ENCODE measurements at regions not wholly inside any gene's neighbourhood (a gene's known extent, or its start where the extent isn't known, plus 50 kb on each side); places are given as distances from the start of the nearest gene placed in this dataset.
A peak's percentile ranks its signal among the peaks of the same experiment; 100 is the strongest.
"Not testable (repeated sequence)": the region's sequence is repeated elsewhere in the genome, so short reads cannot be mapped to it uniquely, and the experiment has no call there.

DNA sequence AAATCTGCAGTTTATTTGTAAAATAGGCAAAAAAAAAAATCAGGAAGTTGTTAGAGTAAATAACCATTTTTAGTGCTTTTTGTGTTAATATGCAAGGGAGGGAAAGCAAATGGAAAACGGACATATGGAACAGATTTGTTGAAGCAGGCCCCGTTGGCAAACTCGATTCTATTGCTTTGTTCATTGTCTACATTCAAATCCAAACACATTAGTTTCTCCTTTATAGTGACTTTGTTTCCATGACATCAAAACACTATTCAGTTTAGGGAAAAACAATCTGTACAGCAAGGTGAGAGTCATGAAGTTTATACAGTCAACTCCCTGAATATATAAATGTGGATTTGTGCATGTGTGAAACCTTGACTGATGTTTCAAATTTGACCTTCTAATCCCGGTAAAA is 142.2 kb downstream of the FAM47A start:
- no peak for DNase-seq

DNA sequence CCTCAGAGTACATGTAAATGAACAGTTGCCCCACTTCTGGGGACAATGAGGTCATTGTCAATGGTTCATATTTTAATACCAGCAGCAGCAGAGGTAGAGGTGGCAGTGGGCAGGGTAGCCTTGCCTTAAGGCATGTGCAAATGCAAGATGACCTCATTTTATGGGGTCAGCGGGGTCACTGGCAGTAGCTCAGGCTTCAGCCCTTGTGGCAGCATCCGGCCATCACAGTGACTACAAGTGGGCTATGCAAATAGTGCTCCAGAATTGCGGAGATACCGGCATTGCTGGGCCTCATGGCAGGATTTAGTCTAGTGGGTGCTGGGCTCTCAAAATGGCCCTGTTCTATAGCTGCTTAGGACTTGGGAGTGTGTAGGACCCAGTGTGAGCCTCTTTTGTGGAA is 144.7 kb downstream of the FAM47A start:
- DNase-seq: no peak

DNA sequence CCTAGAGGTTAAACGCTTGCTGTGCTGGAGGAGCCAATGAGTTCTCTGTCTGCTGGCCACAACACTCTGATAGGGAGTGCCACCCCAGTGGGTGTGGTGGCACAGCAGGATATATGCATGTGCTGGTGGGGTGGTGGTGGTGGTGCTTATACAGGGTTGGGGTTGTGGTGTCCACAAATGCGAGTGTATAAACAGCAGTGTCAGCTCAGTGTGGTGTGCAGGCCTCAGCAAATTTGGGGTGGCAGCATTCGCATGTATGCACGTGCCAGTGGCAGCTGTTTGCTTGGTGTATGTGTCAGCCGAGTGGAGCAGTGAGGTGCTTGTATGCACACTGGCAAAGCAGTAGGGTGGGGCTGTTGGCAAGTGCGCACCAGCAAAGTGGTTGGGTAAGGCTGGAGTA is 157.4 kb downstream of the FAM47A start:
- DNase-seq: no peak

DNA sequence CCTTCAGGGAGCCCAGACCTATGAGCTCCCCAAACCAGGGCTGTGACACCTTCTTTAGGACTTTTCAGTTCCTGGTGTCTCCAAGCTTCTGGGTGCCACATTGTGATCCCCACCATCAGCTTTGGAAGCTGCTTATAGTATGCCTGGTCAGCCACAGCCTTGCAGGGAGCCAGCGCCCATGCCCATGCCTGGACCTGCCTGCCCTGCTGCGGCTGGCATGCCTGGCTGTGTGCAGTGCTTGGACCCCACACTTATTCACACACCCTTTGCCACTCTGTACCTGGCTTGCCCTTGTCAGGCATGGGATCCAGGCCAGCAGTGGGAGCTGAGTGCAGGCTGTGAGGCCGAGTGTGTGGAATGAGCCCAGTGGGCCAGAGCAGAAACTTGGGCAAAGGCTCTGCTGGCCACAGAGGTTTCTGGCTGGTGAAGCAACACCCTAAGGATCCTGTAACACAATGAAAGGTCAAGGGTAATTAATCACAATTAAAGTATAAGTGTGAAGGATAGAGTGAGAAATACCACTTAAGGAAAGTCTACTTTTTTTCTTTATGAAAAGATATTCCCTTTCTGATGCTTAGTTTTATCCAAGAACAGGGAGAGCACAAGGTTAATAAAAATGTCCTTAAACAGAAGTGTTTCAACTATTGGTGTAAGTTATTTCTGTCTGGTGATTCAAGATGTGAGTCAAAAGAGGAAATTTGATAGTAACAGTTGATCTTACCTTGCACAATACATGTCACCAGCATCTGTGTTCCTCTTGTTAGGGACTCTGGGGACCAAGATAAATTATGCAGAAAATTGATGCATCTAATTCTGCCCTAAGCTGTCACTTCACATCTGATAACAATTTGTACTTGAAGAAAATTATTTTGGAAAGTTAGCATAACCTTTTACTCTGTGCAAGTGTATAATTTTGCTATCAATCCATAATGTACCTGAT is 161.8 kb downstream of the FAM47A start:
- DNase-seq: no peak

DNA sequence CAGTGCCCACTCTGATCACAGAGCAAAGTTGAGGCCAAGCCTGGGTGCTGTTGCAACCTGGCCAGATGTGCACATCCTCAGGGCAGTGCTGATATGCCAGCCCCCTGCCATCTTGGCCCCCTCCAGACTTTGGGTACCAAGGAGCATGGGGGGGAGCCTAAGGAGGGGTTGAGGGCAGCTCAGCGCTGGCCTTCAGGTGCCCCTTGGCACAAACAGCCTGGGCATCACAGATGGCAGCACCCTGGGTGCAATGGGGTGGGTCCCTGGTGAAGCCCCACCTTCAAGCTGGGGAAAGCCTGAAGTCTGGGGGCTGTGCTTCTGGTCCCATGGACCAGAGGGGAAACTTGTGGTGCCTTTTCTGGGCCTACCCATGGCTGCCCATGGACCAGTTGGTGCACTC is 163.0 kb downstream of the FAM47A start:
- no peak for DNase-seq

DNA sequence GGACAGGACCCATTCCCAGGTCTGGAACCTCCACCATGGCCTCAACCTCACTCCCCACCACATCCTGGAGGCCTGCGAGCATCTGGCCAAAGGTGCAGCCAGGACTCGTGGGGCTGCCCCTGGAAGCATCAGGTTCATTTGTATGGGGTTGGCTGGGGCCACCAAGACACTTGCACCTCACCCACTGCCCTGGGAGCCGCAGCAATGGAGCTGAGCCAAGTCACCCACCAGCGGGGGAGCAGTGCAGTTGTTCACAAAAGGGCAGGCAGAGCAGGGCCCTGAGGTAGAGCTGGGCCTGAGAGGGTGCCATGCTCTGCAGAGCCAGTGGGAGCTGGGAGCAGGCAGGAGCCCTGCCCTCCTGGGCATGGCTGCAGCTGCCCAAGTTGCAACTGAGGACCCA is 163.5 kb downstream of the FAM47A start:
- DNase-seq: no peak

DNA sequence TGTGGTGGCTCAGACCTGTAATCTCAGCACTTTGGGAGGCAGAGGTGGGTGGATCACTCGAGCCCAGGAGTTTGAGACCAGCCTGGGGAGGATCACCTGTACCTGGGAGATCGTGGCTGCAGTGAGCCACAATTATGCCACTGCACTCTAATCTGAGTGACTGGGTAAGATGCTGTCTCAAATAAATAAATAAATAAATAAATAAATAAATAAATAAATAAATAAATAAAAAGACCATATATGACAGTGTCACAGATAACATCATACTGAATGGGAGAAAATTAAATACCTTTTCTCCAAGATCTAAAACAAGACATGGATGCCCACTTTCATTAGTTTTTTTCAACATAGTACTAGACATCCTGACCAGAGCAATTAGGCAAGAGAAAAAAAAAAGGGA is 182.8 kb downstream of the FAM47A start:
- no peak for DNase-seq

DNA sequence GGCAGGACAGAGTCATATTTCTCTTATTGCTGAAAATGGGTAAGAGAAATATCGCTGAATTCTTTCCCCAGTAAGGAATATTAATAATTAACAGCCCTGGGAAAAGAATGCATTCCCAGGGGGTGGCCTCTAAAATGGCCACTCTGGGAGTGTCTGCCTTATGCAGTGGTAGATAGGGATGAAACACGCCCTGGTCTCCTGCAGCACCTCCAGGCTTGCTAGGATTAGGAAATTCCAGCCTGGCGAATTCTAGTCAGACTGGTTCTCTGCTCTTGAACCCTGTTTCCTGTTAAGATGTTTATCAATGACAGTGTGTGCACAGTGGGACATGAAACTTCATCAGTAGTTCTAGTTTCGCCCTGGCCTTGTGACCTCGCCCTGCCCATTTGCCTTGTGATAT is 205.9 kb downstream of the FAM47A start:
- not testable (repeated sequence) for DNase-seq

DNA sequence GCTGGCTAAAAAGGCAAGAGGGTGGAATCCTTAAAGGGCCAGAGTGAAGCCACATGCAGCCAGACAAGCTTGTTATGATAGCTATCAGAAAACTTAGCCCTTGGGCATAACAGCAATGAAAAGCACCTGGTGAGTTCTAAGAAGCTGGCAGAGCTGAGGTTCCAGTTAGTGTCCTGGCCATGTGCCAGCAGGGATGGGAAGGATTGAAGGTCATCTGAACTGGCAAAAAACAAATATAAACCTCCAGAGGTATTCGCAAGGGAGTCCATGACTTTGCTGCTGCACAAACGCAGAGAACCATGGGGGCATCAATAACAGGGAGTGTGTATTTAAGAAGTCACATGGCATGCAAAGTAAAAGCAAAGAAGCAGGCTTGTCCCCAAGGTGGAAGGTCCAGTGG is 208.9 kb downstream of the FAM47A start:
- DNase-seq: no peak

DNA sequence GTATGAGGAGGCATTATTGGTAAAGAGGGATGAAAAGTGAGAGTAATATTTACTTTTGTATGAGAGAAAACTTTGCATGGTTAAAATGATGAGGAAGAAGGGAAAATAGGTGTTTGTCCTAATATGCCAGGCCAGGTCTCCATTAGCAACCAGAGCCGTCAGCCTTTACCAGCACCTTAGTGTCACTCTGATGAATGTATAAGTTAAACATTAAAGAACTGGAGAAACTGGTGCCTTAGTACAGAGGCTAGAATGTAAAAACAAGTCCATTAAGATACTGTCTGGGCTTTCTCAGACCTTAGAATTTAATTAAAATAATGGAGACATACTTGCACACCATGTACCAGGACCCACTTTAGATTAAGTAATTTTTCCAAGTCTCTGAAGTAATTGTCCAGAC is 222.3 kb downstream of the FAM47A start:
- no peak for DNase-seq

DNA sequence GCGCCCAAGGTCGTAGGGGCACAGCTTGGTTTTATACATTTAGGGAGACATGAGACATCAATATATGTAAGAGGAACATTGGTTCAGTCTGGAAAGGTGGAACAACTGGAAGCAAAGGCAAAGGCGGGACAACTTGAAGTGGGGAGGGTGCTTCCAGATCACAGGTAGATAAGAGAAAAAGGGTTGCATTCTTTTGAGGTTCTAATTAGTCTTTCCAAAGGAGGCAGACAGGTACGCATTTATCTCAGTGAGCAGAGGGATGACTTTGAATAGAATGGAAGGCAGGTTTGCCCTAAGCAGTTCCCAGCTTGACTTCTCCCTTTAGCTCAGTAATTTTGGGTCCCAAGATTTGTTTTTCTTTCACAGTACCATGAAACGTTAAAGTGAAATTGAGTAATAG is 223.2 kb downstream of the FAM47A start:
- no peak for DNase-seq

DNA sequence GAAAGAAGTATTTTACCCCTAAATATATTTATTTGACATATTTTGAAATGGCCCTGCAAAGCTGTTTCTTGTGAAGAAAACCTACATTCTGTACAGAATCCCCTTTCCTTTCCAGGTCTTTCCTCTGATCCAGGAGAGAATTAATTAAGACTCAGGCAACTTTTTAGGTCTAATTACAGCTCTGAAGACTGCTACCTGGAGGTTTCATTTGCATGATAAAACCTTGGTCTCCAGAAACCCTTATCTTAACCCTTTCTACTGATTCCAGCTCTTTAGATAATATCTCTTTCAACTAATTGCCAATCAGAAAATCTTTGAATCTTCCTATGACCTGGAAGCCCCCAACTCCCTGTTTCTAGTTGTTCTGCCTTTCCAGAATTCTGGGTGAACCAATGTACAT is 224.0 kb downstream of the FAM47A start:
- no peak for DNase-seq

DNA sequence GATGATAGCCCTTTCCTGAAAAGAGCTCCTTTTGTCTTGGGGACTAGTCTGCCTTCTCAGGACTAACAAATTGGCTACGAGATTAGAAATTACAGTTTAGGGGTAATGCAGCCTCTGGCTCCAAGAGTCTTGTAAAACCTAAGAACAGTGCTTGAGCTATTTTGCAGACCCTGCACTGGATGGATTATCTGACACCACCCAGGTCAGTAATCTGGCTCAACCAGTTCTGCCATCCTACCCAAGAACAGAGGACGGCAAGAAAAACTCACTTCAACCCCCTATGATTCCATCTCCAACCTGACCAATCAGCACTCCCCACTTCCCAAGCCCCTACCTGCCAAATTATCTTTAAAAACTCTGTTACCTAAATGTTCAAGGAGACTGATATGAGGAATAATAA is 225.1 kb downstream of the FAM47A start:
- no peak for DNase-seq

DNA sequence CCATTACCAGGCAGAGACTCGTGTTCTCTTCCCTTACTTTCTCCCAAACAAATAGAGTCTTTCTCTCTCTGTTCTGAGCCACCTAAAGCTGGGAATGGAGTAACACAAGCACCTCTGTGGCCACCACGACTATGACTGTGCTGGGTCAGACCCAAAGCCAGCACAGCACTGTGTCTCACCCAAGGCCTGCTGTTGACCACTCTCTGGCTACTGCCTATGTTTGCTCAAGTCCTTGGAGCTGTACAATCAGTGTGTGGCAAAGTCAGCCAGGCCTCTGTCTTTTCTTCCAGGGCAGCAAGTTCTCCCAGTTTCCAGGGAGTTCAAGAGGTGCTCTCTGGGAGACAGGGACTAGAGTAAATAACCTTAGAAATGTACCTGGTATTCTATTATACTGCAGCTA is 239.4 kb downstream of the FAM47A start:
- DNase-seq: no peak

DNA sequence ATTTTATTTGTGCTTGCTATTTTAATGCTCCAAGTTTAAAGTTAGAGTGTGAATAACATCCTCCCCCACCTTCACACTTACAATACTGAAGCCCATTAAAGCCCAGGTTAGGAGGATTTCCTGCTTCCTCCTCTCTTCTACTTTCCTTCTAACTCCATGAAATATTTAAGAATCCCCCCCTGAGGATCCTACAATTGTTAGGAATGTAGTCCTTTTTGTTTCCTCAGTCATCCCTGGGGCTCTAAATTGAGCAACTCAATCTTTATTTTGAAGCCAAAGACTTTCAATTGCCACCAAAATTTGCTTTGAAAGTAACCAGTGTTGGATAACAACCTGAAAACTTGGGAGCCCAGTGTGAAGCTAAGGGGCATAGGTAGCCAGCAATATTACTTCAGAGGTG is 276.9 kb downstream of the FAM47A start:
- no peak for DNase-seq

DNA sequence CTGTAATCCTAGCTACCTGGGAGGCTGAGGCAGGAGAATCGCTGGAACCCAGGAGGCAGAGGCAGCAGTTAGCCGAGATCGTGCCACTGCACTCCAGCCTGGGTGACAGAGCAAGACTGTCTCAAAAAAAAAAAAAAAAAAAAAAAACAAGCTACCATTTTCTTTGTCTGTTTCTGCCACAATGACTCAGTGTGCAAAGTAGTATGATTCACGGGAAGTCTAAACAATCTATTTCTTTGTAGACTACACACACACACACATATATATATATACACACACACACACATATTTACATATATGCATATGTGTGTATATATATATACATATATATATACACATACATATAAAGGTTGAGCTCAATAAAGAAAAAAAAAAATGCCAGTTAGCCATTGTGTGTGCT is 280.0 kb downstream of the FAM47A start:
- not testable (repeated sequence) for DNase-seq

DNA sequence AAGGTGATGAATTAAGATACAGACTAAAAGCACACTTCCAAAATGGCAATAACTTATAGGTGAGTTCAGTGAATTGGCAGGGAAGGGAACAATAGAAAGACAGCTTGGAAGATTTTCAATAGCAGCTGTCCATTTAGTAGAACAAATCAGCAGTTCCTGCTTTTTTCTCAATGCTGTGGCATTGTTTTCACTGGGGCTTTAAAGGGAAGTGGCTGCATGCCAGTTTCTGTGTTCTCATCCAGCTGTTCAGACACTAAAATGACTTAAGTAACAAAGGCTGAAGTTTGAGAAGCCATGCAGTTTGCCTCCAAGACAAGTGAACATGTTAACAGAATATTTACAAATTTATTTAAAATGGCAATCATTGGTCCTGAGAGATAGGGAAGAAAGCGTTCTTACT is 291.9 kb downstream of the FAM47A start:
- DNase-seq: peak; percentile 65

DNA sequence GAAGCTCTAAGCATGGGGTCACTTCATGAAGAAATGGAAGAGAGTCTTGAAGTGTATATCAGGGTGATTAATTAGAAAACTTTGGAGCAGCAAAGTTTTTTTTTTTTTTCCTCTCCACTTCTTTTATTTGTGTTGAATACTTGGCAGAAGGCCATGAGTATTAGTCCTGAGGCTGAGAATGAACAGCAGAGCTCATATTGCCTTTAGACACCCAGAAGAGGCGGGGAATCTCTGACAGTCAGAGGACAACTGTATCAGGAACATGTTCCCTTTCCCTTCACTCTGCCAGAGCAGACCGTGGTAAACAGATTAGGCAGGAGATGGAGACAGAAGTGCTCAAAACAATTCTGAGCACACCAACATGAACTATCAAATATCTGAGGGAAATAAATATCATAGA is 300.9 kb downstream of the FAM47A start:
- DNase-seq: no peak

DNA sequence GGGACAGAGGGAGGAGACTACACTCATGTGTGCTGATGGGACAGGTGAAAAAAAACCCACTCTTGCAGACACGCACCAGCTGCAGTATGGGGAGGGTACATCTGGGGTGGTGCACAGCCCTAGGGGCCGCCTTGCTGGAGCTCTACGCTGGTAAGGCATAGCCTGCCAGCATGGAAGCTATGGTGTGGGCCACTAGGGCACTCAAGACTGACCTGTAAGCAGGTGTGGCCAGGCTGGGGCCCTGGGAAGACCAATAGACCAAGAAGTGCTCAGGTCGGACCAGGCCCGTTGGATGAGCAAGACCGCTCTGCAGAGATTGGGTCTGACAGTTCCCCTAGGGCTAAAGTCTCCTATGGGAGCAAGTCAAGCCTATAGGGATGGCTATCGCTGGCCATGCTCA is 314.8 kb downstream of the FAM47A start:
- no peak for DNase-seq

DNA sequence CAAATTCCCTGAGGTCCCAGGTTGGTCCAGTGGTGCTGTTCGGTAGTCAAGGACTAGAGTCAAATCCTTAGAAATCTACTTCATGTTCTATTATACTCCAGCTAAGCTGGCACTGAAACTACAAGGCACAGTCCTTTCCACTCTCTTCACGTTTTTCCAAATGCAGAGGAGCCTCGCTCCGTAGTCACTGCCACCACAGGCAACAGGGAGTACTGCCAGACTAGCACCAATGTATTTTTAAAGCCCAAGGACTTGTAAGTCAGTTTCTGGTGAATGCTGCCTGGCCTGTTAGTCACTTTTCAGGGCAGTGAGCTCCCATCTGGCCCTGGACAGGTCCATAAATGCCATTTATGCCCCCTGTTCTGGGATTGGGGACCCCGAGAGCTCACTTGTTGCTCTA is 323.5 kb downstream of the FAM47A start:
- no peak for DNase-seq

DNA sequence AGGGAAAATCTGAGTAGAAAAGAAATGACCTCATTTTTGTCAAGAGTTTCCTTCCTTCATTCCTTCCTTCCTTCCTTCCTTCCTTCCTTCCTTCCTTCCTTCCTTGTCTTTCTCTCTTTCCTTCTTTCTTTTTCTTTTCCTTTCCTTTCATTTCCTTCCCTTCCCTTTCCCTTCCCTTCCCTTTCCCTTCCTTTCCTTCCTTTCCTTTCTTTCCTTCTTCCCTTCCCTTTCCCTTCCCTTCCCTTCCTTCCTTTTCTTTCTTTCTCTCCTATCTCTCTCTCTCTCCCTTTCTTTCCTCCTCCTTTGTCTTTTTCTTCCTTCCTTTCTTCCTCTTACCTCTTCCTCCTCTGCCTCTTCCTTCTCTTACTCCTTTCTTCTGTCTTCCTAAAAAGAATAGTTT is 347.6 kb downstream of the FAM47A start:
- DNase-seq: no peak

DNA sequence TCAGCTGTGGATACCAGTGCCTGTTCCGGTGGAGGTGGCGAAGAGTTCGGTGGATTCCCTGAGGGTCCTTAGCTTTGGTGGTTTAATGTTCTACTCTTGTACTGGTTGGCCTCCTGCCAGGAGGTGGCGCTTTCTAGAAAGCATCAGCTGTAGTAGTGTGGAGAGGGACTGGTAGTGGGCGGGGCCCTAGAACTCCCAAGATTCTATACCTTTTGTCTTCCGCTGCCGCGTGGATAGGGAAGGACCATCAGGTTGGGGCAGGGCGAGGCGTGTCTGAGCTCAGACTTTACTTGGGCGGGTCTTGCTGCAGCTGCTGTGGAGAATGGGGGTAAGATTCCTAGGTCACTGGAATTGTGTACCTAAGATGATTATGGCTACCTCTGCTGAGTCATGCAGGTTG is 390.3 kb downstream of the FAM47A start:
- DNase-seq: no peak

DNA sequence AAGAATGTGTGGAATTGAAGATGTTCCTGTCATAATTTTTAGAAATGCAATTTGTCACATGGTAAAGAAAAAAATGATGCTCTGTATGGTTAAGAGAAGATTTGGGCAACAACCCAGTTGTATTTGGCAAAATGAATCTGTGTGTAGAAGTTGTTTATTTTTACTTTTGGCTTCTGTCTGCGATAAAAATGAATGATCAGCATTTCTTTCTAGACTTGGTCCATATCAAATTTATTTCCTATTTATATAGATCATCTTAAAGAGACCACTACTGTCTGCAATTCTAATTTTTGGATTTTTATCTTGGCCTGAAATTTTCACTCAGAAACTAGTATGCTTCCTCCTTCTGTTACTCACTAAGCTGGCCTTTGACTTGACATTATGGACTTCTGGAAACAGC is 396.9 kb downstream of the FAM47A start:
- no peak for DNase-seq

DNA sequence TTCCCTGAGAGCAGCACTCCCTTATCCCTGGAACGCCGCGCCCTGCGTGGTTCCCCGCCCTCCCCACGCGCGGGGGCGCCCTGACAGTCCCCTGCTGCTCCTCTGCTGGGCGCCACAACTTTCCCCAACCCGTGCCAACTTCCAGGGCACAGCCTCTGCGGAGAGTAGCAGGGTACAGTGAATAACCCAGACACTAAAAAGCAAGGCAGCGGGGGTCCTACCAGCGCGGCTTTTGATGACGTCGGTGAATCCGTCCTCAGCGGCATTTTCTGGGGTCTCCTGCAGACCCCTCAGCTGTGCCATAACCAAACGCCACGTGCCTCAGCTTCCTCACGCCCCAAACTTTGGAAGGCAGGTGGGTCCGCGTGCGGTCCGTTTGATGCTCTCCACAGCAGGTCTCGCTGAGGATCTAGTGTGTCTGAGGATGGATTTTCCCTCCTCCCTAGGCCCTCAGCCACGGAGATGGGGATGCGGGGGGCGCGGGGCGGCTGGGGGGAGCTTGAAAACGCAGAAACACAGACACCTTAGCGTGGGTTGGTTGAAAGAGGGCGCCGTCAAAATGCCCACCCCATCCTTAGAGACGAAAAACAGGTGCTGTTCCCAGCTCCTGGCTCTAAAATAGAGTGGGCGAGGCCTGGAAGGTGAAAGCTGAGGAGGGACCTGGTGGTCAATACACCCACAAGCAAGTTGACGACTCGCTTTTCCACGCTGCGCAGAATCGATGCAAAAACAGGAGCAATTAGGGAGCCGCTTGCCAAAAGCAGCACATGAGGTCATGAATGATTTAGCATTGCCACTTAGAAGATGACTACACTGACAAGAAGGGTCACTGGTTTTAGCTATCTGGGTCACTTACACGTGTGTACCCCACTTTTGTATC is 405.6 kb downstream of the FAM47A start:
- no peak for DNase-seq

Measured in COR-L47 (cell line).